ENCODE measurements at regions not wholly inside any gene's neighbourhood (a gene's known extent, or its start where the extent isn't known, plus 50 kb on each side); places are given as distances from the start of the nearest gene placed in this dataset.

DNA sequence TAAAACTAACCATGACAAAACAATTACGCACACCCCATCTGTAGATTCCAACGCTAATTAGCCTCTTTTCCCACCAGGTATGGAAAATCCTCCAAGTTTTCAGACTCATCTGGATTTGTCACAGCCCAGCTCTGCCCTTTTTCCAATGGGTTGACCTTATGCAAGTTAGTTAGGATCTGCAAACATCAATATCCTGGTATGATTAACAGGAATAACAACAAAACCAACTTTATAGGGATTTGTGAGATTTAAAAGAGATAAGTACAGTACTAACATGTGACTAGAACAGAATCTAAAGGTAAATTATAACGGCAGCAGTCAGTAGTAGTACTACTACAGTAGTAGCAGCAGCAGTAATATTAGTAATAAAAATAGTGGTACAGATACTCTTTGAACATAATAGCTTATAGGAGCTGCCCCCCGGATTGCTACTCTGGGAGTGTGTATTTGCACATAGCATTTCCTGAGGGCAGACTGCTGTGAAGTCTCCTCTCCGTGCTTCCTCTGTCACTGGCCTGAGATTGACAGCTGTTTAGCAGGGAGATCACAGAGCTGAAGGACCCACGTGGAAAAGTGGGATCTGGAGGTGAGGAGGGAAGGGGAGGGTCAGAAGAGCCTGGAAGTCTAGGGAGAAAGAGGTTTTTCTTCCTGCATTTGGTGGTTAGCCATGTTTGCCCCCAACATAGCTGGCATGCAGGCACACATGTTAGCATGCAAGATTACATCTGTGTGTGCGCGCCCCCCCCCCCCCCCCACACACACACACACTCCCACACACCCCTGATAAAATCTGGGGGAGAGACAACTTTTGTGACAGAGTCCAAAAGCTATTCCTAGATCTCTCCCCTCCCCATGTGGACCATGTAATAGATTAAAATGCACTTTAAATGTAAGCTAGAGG lies 73.3 kb upstream of the FAM171A1 start:
- no peaks in the 10 kb centered on the region for H3K36me3 Mint-ChIP-seq (ENCODE audit: low read depth)
- DNase-seq, result no peak
- H3K4me3 Mint-ChIP-seq, result no peak overlapping the region
- H3K9me3 Mint-ChIP-seq, result no peaks in the 10 kb centered on the region
- H3K27me3 Mint-ChIP-seq, result peaks cover 19% of the 10 kb centered on the region
- H3K27ac Mint-ChIP-seq, result no peak overlapping the region
- H3K4me1 Mint-ChIP-seq, result peaks cover 3% of the 10 kb centered on the region
- ChIA-PET POLR2A (no interaction called here), CTCF (interaction anchor here (0.6 to 1.4 kb wide), 2 partner anchors 14 to 96 kb away, joined by 3 read pairs; no protein-coding TSS in a partner anchor)

DNA sequence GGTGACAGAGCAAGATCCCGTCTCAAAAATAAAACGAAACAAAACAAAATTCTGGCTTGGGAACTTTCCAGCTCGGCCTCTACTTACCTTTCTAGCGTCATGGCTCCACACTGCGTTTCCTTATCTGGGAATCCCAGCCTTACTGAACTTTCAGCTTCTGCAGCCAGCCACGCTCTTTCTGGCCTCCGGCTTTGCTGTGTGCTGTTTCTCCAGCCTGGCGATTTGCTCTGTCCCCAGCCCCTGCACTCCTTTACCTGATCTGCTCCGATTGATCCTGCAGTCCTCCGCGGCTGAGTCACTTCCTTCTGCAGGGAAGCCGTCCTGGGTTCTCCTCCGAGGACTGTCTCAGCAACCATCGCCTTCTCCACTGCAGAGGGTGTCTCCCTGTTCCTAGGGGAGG lies 71.0 kb upstream of the FAM171A1 start:
- Mint-ChIP-seq H3K4me3 (no peak overlapping the region), H3K4me1 (peaks cover 4% of the 10 kb centered on the region), H3K27me3 (peaks cover 27% of the 10 kb centered on the region), H3K27ac (no peak overlapping the region), H3K9me3 (no peaks in the 10 kb centered on the region), H3K36me3 (ENCODE audit: low read depth) (no peaks in the 10 kb centered on the region)
- CTCF ChIA-PET, result no interaction called here
- POLR2A ChIA-PET, result no interaction called here
- no peak for DNase-seq

DNA sequence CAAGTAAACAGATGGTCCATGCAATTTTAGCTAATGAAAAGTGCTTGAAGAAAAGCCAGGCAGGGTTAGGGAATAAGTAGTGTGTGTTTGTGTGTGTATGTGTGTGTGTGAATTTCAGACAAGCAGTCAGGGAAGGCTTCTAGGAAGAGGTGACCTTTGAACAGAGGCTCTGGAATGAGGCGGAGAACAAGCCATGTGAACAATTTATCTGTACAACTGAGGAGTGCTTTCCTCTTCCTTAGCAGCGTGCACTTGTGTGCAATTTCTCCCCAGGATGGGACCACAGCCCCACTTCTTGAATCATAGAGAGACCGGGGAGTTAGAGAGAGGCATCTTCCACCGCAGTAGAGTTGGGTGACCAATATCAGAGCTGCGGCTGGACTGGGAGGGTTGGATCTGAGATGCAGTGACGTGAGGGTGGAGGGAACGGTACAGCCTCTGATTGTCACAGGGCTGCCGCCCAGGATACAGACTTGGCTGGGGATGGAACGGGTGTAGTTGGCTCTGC lies 69.2 kb upstream of the FAM171A1 start:
- Mint-ChIP-seq H3K27me3 (peaks cover 24% of the 10 kb centered on the region), H3K4me1 (peaks cover 4% of the 10 kb centered on the region), H3K4me3 (no peak overlapping the region), H3K27ac (no peak overlapping the region), H3K9me3 (no peaks in the 10 kb centered on the region), H3K36me3 (ENCODE audit: low read depth) (no peaks in the 10 kb centered on the region)
- ChIA-PET CTCF (interaction anchor here (1.2 kb wide), 1 partner anchor 44 kb away, joined by 3 read pairs; no protein-coding TSS in a partner anchor), POLR2A (no interaction called here)
- DNase-seq, result no peak

DNA sequence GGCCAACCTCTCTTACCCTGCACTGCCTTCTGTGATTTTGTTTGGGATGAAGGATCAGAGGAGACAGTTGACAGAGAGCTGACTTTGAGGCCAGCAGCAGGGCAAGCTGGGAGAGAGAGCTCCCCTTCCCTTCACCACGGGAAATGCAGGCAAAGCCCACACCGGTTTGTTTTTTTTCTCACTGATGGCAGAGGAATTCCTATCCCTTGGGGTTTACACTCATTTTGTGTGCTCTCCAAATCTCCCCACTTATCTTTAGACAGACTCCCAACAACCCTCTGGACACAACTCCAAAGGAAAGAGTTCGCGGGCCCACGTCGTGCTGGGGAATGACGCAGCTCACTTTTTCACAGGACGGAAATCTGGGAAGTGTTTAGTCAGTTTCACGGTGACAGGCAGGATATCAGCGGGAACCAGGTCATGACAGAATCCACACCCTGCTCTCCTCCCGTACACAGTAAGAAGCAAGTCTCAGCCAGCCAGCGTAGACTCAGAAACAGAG lies 68.3 kb upstream of the FAM171A1 start:
- H3K4me3 Mint-ChIP-seq, result no peak overlapping the region
- DNase-seq, result no peak
- H3K27me3 Mint-ChIP-seq, result peaks cover 24% of the 10 kb centered on the region
- ChIA-PET CTCF (interaction anchor here (1.2 kb wide), 1 partner anchor 45 kb away, joined by 3 read pairs; no protein-coding TSS in a partner anchor), POLR2A (no interaction called here)
- no peaks in the 10 kb centered on the region for H3K9me3 Mint-ChIP-seq
- H3K36me3 Mint-ChIP-seq (ENCODE audit: low read depth), result no peaks in the 10 kb centered on the region
- H3K27ac Mint-ChIP-seq, result no peak overlapping the region
- peaks cover 4% of the 10 kb centered on the region for H3K4me1 Mint-ChIP-seq

DNA sequence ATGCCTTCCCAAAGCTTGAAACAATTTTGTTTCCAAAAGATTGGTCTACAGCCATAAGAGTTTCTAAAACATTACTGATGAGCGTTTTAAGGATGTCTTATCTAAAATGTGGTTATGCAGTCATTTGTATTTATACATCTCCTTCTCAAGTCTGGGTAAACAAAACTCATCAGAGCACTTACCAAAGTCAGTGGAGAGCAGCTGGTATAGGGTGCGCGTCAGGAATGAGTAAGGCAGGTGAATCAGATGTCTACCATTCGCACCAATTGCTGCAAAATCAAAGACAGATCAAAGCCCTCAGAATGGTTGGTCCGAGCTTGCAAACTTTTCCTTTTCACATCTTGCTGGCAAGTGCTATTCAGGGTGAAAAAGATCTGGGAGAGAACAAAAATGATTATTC lies 65.6 kb upstream of the FAM171A1 start:
- Mint-ChIP-seq H3K27ac (no peak overlapping the region), H3K4me1 (peaks cover 8% of the 10 kb centered on the region), H3K36me3 (ENCODE audit: low read depth) (no peaks in the 10 kb centered on the region), H3K27me3 (peaks cover 24% of the 10 kb centered on the region), H3K9me3 (no peaks in the 10 kb centered on the region), H3K4me3 (no peak overlapping the region)
- ChIA-PET CTCF (no interaction called here), POLR2A (no interaction called here)
- DNase-seq, result no peak

DNA sequence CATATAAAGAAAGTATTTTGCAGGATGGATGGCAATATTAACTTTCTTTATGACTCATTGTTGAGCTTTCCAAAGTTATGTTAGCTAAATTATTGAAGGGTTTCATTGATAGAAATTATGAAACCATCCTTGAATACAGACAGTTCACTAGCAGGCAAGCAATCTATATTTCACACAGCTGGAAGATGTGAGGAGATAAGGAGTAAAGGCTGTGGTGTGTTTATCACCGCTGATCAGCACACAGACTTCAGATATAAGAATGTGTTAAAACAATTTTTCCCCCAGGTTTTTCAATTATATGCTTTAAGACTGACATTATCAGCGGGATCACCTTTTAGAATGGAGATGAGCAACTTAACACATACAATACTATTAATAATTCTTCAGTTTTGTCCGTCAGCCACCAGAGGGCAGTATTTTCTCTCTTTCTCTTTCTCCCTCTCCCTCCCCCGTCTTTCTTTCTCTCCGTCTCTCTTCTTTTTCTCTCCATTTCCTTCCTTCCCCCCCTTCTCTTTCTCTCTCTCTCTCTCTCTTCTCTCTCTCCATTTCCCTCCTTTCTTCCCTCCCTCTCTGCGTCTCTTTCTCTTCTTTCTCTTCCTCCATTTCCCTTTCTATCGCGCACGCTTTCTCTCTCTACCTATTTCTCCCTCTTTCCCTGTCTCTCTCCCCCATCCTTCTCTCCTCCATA lies 62.9 kb upstream of the FAM171A1 start:
- H3K9me3 Mint-ChIP-seq, result no peaks in the 10 kb centered on the region
- H3K4me1 Mint-ChIP-seq, result peaks cover 4% of the 10 kb centered on the region
- H3K4me3 Mint-ChIP-seq, result peak overlapping the region; percentile 66
- peak; percentile 62 for DNase-seq
- no peaks in the 10 kb centered on the region for H3K36me3 Mint-ChIP-seq (ENCODE audit: low read depth)
- CTCF ChIA-PET, result interaction anchor here (0.6 kb wide), 1 partner anchor 1235 kb away, joined by 3 read pairs; no protein-coding TSS in a partner anchor
- peak overlapping the region; percentile 11 for H3K27ac Mint-ChIP-seq
- POLR2A ChIA-PET, result no interaction called here
- H3K27me3 Mint-ChIP-seq, result peaks cover 9% of the 10 kb centered on the region

DNA sequence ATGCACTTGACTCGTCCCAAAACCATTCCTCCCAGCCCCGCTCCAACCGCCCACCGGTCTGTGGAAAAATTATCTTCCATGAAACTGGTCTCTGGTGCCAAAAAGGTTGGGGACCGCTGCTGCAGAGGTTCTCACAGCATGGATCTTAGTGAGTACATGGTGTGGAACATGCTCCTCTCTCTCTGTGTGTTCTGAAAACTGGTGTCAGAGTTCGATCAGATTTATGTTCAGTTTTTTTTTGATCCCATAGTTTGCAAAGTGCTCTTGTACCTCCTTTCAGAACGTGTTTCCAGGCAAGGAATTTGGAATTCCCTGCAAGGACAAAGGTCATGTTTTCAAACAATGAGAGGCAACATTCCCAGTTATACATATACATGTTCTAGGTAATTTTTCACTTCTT lies 61.2 kb upstream of the FAM171A1 start:
- POLR2A ChIA-PET, result no interaction called here
- Mint-ChIP-seq H3K27ac (no peak overlapping the region), H3K4me3 (no peak overlapping the region), H3K9me3 (no peaks in the 10 kb centered on the region), H3K4me1 (peaks cover 4% of the 10 kb centered on the region), H3K27me3 (peaks cover 12% of the 10 kb centered on the region), H3K36me3 (ENCODE audit: low read depth) (no peaks in the 10 kb centered on the region)
- CTCF ChIA-PET, result no interaction called here
- DNase-seq, result no peak

DNA sequence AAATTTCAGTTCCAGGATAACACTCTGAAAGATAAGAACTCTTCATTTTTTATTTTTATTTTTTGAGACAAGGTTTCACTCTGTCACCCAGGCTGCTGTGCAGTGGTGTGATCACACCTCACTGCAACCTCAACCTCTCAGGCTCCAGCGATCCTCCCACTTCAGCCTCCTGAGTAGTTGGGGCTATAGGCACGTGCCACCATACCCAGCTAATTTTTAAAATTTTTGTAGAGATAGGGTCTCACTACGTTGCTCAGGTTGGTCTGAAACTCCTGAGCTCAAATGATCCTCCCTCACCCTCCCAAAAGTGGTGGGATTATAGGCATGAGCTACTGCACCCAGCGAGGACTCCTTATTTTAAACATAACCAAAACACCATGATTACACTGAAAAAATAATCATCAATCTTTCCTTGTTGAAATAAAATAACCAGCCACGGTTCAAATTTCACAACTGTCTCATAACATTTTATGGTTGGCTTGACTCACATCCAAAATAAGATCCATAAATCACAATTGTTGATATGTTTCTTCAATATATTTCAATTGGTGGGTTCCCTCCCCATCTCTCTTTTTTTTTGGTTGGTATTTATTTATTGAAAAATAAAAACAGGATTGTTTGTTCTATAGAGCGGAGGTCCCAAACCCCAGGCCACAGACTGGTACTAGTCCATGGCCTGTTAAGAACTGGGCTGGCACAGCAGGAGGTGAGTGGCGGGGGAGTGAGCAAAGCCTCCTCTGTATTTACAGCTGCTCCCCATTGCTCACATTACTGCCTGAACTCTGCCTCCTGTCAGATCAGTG lies 60.1 kb upstream of the FAM171A1 start:
- H3K36me3 Mint-ChIP-seq (ENCODE audit: low read depth), result no peaks in the 10 kb centered on the region
- no peak overlapping the region for H3K27ac Mint-ChIP-seq
- CTCF ChIA-PET, result interaction anchor here (0.6 kb wide), 1 partner anchor 53 kb away, joined by 3 read pairs; no protein-coding TSS in a partner anchor
- POLR2A ChIA-PET, result no interaction called here
- H3K27me3 Mint-ChIP-seq, result peaks cover 11% of the 10 kb centered on the region
- H3K9me3 Mint-ChIP-seq, result no peaks in the 10 kb centered on the region
- peaks cover 4% of the 10 kb centered on the region for H3K4me1 Mint-ChIP-seq
- no peak for DNase-seq
- H3K4me3 Mint-ChIP-seq, result no peak overlapping the region

DNA sequence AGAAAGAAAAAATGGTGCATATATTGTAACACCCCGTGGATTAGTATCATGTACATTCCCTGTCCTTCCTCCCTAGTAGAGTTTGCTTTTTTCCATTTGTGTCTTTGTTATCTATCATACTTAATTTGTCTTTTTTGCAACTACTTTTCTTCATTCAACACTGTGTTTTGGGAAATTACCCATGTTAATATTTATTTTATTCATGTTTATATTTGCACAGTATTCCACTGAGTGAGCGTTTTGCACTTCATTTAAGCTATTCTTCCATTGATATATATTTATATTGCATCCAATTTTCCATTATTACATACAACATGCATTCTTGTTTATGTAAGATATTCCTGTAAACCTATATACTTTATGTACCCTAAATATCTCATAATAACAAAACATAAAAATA lies 57.6 kb upstream of the FAM171A1 start:
- no peak overlapping the region for H3K27ac Mint-ChIP-seq
- no peak for DNase-seq
- peaks cover 9% of the 10 kb centered on the region for H3K27me3 Mint-ChIP-seq
- ChIA-PET CTCF (no interaction called here), POLR2A (no interaction called here)
- no peak overlapping the region for H3K4me3 Mint-ChIP-seq
- H3K36me3 Mint-ChIP-seq (ENCODE audit: low read depth), result no peaks in the 10 kb centered on the region
- H3K9me3 Mint-ChIP-seq, result no peaks in the 10 kb centered on the region
- no peaks in the 10 kb centered on the region for H3K4me1 Mint-ChIP-seq

DNA sequence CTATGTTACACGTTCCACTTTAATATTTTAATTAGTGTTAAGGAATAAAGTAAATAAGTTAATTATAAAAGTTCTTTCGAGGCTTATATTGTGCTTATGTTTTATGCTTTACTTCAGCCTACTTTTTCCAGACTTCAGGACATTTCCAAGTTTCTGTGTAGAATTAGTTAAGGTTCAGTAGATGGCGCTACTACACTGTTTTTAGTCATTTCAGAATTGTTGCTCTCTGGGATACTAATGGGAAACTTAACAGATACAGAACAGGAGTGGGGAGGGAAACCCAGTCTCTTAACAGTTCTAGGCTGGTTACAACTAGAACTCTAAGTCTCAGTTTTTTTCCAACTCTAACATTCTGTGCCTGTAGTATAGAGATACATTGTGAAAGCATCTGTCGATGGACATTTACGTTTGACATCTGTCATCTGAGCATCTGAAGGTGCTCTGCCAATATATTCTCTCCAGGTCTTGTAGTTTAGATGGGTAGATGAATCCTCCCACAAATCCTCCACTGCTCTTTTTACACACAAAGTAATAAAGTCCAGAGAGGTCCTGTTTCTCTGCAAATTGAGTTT lies 56.8 kb upstream of the FAM171A1 start:
- DNase-seq, result no peak
- H3K27ac Mint-ChIP-seq, result no peak overlapping the region
- CTCF ChIA-PET, result no interaction called here
- H3K36me3 Mint-ChIP-seq (ENCODE audit: low read depth), result no peaks in the 10 kb centered on the region
- H3K9me3 Mint-ChIP-seq, result no peaks in the 10 kb centered on the region
- POLR2A ChIA-PET, result no interaction called here
- peaks cover 10% of the 10 kb centered on the region for H3K27me3 Mint-ChIP-seq
- no peak overlapping the region for H3K4me3 Mint-ChIP-seq
- H3K4me1 Mint-ChIP-seq, result no peaks in the 10 kb centered on the region

DNA sequence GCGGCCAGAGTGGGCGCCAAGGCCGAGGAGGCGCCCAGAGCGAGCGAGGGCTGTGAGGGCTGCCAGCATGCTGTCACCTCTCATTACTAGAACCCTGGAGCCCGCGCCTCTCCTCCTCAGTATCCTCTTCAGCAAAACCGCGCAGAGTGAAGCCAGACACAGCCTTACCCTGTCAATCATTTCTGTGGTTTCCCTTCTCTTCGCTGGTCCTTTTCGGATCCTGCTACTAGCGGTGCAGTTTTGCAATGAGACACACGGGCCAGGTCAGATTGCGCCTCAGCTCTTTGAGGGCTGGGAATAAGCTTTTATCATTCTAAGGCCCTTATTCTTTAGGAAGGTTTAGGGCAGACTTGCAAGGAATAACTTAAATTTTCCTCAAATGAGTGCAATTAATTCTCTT lies 55.5 kb upstream of the FAM171A1 start:
- H3K36me3 Mint-ChIP-seq (ENCODE audit: low read depth), result no peaks in the 10 kb centered on the region
- H3K4me1 Mint-ChIP-seq, result no peaks in the 10 kb centered on the region
- H3K4me3 Mint-ChIP-seq, result no peak overlapping the region
- ChIA-PET CTCF (no interaction called here), POLR2A (no interaction called here)
- no peaks in the 10 kb centered on the region for H3K9me3 Mint-ChIP-seq
- no peak overlapping the region for H3K27ac Mint-ChIP-seq
- H3K27me3 Mint-ChIP-seq, result peaks cover 10% of the 10 kb centered on the region
- DNase-seq, result no peak

DNA sequence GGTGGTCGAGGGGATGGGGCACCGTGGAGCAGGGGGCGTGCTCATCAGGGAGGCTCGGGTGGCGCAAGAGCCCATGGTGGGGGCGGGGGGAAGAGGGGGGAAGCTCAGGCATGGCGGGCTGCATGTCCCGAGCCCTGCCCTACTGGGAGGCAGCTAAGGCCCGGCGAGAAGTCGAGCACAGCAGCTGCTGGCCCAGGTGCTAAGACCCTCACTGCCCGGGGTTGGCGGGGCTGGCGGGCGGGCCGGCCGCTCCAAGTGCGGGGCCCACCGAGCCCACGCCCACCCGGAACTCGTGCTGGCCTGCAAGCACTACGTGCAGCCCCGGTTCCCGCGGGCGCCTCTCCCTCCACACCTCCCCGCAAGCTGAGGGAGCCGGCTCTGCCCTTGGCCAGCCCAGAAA lies 55.0 kb upstream of the FAM171A1 start:
- H3K27me3 Mint-ChIP-seq, result peaks cover 10% of the 10 kb centered on the region
- CTCF ChIA-PET, result no interaction called here
- H3K4me1 Mint-ChIP-seq, result no peaks in the 10 kb centered on the region
- no peaks in the 10 kb centered on the region for H3K36me3 Mint-ChIP-seq (ENCODE audit: low read depth)
- no peak overlapping the region for H3K4me3 Mint-ChIP-seq
- no peaks in the 10 kb centered on the region for H3K9me3 Mint-ChIP-seq
- POLR2A ChIA-PET, result no interaction called here
- H3K27ac Mint-ChIP-seq, result no peak overlapping the region
- DNase-seq, result no peak

Measured in activated CD4-positive, alpha-beta T cell treated with anti-CD3 and anti-CD28 coated beads, Interleukin-2, amount 10 ng/mL, durations not matched to agents 7 days and 5 days (primary cell).